22Rv1 (cell line): ENCODE measurements at regions not wholly inside any gene's neighbourhood (a gene's known extent, or its start where the extent isn't known, plus 50 kb on each side); places are given as distances from the start of the nearest gene placed in this dataset.

Experiments used
- CTCF ChIP-seq: fragments of 450-650 bp; IDR thresholded peaks from 2 replicates; pipeline ENCODE4 v1.5.1; 2017; ENCODE audit warnings: mild to moderate bottlenecking
- ZFX ChIP-seq: fragments of 450-650 bp; IDR thresholded peaks from 2 replicates; pipeline ENCODE4 v1.6.1; 2017; ENCODE audit warnings: antibody characterized with exemption, borderline replicate concordance

GRCh38 chr3:20916951-20917606 lies 731.1 kb upstream of the SGO1 start:
- TF ChIP-seq CTCF: no peak
- TF ChIP-seq ZFX: no peak
